DOHH2 (cell line): ENCODE measurements at regions not wholly inside any gene's neighbourhood (a gene's known extent, or its start where the extent isn't known, plus 50 kb on each side); places are given as distances from the start of the nearest gene placed in this dataset.

Experiments used
- CTCF ChIP-seq: fragments of 200-600 bp; sonication (generic); IDR thresholded peaks from one replicate; pipeline ENCODE4 v1.5.1; 2014; ENCODE audit warnings: antibody characterized with exemption, mild to moderate bottlenecking, low read depth, low read length; ENCODE audit not compliant: poor library complexity, severe bottlenecking
- EZH2phosphoT487 ChIP-seq: fragments of 200-600 bp; sonication (generic); IDR thresholded peaks from 2 replicates; pipeline ENCODE4 v1.6.1; 2017; ENCODE audit warnings: borderline replicate concordance, mild to moderate bottlenecking, antibody characterized with exemption, low read length, moderate library complexity, mixed read lengths

DNA sequence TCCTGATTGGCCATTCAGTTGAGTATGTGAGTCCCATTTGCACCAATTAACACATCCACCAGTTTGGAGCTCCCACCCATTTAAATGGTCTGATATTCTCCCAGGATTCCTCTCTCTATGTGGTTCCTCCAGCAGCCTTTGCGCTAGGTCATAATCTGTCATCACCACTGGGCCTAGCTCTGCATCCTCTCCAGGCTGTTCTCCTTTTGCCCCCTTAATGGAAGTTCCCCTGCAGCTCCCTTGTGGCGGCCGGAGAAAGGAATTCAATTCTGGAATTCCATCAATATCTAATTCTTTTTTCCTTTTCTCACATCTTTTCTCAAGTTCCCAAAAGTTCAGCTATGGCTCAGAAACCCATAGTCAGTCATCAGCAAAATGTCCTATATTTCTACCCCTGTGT, 2184.4 kb upstream of the AGA start:
- no peak for TF ChIP-seq CTCF
- TF ChIP-seq EZH2phosphoT487 = no peak
